HG03520 (cell line): ENCODE measurements at regions not wholly inside any gene's neighbourhood (a gene's known extent, or its start where the extent isn't known, plus 50 kb on each side); places are given as distances from the start of the nearest gene placed in this dataset.
"Not testable (repeated sequence)": the region's sequence is repeated elsewhere in the genome, so short reads cannot be mapped to it uniquely, and the experiment has no call there.

Source experiments
- ATAC-seq: cut with Tn5 transposase; IDR thresholded peaks from one replicate; pipeline ENCODE4 v1.9.1; 2021; ENCODE audit warnings: mild to moderate bottlenecking, moderate library complexity; ENCODE audit not compliant: unreplicated experiment

DNA sequence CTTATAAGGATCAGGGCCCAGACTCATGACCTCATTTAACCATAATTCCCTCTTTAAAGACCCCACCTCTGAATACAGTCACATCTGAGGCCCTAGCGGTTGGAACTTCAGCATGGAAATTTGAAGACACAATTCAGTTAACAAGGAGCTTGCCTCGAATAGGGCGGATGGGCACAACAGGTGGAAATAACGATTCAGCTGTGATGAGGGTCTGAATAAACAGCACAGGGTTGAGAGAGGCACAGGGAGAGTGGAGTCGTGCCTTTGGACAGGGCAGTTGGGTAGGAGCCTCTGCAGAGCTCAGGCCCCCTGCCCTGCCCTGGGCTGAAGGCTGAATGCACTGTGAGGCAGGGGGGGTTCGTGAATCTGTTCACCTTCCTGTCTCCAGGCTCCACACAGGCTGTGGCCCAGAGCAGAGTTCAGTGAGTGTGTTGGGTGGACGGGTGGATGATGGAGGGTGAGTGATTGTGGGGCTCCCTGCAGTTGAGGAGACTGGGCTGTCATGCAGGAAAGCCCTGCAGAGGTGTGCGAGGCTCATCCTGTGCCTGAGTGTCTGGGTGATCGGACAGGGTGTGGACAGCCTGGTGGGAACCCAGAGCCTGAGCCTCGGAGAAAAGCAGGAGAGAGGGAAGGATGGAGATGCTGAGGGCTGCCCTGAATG, 243.1 kb downstream of the FOXD2 start:
- no peak for ATAC-seq

DNA sequence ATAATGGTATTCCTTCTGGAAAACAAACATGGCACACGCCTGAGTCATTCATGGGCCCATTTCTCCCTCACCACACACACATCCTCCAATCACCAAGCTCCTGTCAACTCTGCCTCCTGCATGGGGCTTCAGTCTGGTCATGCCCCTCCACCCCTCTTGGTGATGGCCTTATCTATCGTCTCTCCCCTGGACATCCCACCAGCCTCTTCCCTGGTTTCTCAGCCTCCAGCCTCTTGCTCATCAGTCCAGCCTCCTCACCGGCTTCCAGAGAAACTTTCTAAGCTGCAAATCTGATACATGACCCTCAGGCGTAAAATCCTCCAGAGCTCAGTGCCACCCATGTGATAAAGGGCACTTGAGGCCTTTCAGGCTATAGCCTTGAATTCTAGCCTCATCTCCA, 243.9 kb downstream of the FOXD2 start:
- no peak for ATAC-seq

GRCh38 chr1:47682198-47682597, 244.4 kb downstream of the FOXD2 start:
- ATAC-seq = no peak

DNA sequence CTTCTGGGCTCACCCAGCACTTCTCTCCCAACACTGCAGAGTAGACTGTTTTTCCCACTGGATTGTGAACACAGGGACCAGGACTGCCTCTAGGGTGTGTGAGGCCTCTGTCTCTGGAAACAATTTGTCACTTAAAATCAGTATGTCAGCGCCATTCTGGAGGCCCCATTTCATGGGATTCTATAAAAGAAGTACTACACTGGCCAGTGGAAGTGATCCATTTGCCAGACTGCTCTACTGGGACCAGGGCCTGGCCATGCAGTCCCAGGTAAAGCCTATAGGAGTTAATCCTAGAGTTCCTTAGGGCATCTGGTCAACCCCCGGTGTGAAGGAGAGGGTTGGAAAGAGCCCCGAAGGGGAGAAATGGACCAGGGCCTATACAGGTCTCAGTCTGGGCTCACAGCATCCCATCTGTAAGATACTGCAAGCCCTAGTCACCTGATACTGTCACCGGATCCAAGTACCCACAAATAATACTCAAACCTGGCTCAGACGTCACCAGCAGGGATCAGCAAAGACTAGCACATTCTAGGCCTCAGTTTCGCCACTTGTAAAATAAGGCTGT, 245.0 kb downstream of the FOXD2 start:
- no peak for ATAC-seq

DNA sequence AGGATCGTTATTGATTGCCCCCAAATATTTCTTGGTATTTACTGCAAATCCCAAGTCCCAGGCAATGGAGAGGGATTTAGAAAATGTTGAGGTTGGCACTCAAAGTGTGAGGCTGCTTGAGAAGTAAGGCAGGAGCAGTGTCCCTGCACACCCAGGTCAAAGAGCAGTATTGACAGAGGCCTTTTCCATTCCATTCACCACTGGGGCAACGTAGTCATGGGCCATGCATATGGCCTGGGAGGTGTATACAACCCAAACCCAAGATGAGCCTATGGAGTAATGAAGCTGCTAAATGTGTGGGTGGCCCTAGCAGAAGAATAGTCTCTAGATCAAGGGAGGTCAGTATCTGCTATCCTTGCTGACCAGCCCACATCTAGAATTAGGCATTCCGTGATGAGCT, 245.6 kb downstream of the FOXD2 start:
- ATAC-seq = no peak

DNA sequence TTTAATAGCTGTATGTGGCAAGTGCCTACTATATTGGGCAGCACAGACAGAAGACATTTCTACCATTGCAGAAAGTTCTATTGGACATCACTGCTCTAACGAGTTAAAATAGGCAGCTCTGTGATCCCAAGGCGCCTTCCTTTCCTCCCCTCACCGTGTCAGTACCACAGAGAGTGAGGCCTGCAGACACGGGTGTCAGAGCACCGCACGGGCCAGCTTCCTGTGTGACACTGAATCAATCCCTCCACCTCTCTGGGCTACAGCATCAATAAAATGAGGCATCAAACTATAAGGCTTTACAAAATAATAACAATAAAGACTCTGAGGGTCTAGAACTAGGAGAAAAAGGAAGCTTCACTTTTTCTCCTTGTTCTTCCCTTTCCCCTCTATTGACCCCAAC, 246.7 kb downstream of the FOXD2 start:
- ATAC-seq = no peak

GRCh38 chr1:47684964-47685762, 247.3 kb downstream of the FOXD2 start:
- no peak for ATAC-seq

DNA sequence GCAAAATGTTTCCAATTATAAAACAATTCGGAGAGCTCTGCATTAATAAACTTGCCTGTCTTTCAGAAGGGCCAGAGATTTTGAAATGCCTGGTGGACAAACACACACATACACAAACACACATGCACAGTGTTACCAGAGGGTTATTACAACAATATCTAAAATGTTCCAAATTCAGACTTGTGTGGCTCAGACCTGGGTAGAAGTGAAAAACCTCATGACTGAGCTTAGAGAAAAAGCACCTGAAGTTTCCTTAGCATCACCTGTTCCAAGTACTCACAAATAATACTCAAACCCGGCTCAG, 247.9 kb downstream of the FOXD2 start:
- ATAC-seq = no peak

- ATAC-seq = no peak
These were observed 249.1 kb downstream of the FOXD2 start for GRCh38 chr1:47686731-47687630.

DNA sequence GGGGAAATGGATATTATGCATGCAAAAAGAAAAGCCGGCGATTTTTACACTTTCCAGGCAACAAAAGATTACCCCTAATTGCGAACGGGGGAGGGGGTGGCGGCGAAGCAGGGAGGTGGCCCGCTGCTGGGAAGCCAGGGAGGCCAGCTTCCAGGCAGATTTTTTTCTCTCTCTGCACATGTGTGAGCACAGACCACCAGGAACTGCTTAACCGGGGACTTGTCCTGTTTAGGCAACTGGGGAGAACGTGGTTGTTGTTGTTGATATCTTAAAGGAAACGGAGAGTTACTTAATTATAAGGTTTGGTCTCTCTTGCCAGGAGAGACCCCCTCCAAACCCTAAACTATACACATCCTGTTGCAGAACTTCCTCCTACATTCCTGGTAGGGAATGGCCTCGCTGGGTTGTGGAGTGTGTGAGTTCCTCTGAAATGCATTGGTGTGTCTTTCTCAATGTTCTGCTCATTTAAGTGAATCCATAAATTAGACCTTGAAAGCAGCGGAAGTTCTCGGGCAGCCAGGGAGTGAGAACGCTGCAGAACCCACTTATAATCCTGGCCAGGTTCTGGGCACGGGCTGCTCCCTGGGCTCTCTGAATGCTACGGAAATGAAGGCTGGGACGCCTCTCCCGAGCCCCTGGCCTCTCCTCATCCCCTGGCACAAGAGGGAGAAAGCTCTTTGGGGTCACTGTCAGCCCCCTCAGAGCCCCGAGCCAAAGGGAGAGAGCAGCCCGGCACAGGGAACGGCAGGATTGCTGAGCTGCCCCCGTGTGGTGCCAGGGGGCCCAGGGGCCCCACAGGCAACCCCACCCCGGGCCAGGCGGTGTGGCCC, 250.0 kb downstream of the FOXD2 start:
- no peak for ATAC-seq

GRCh38 chr1:47688461-47689296, 250.8 kb downstream of the FOXD2 start:
- ATAC-seq = no peak

DNA sequence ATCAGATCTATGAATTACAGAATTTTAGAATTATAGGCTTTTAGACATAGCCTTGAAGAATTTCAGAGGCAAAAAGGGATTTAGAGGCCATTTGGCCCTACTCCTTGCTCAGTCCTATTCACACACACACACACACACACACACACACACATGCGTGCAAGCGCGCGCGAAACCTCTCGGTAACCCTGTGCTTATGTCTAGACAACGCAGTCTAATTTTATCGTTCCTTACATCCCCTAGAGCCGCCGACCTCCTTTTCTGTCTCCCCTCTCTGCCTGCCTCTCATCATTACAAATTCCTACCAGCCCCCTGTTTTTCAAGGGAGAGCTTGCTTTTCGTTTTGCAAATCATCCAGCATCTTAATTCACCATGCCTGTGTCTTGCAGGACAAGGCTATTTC, 252.1 kb downstream of the FOXD2 start:
- ATAC-seq = no peak

DNA sequence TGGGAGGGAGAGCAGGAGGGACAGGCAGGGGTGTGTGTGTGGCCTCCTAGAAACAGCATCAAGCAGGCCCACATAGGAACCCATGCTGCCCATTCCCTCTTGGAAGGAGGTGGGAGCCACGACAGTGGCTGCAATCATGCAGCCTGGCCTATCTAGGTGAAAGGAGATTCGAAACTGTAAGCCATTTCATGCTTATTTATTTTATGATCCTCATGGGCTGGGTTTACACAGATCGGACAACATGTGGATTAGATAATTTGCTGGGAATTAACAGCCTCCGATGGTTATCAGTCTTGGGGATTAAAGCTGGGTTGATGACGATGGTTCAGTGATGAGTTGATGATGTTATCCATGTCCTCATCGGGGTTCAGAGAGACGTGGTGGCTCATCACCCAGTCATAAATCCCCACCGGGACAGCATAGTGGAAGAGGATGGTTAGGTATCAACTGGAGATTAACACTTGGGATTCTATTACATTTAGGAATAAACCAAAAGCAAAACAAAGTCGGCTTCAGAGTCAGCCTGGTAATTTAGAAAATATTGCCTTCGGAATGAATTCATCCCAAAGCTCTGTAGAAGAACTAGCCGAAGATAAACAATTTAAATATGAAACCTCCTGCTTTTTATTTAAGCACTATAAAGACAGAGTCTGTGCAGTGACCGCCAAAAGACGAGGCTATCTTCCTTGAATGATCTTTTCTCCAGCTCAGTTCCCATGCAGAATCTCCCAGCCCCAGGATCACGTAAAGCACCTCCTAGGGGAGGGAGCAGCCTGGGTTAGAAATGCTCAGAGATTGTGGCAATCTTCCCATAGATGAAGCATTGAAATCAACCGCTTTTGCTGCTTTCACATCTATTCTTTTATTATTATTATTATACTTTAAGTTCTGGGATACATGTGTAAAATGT, 252.8 kb downstream of the FOXD2 start:
- no peak for ATAC-seq

DNA sequence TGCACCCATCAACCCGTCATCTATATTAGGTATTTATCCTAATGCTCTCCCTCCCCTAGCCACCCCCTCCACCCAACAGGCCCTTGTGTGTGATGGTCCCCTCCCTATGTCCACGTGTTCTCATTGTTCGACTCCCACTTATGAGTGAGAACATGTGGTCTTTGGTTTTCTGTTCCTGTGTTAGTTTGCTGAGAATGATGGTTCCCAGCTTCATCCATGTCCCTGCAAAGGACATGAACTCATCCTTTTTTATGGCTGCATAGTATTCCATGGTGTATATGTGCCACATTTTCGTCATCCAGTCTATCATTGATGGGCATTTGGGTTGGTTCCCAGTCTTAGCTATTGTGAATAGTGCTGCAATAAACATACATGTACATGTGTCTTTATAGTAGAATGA, 253.4 kb downstream of the FOXD2 start:
- not testable (repeated sequence) for ATAC-seq

DNA sequence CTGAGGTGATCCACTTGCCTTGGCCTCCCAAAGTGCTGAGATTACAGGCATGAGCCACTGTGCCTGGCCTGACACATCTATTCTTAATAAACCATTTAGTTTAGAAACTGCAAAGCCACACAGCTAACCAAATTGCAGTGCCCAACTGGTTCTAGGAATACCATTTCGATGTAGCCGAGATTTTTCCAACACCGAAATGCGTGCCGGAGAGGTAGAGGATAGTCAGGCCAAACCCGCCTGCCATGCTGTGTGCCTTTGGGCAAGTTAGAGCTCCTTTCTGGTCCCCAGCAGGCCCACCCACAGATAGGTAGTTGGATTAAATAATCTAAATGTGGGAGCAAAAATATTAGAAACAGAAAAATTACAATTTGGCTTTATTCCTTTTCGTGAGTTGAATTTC, 254.4 kb downstream of the FOXD2 start:
- ATAC-seq = no peak

GRCh38 chr1:47693115-47693514, 255.3 kb downstream of the FOXD2 start:
- no peak for ATAC-seq

DNA sequence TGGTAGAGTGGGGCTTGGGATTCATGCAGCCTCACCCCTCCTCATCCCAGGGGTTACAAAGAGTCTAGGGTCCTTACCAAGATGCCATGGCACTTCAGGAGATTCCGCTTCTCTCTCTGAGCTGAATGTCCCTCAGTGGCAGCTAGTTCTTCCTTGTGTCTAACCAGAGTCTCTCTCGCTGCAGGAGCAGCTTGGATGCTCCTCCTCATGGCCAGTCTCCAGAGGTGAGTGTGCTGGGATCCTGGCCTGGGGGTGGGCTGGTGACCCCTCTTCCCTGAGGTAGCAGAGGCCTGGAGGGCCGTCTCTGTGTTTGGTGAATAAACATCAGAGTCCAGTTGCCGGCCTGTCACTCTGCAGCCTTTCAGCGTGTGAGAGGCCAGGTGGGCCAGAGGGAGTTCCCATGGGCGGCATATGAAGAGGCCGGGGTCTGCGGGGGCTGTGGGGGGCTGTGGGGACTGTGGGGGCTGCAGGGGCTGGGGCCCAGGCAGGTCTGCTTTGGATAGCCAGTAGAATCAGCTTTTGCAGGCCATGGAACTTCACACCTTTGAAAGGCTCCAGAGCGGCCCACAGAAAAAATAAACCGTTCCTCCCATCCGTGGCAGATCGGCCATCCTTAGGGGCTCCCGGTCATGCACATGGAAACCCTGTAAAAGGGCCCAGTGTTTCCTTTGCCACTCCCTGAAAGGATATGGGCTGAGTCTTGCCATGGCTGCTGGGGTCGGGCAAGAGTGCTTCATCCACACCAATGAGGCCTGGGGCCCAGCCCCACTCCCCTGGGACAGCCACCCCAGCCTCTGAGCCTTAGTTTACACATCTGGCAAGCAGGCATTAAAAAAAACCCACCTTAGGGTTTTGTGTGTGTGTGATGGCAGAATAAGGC, 256.4 kb downstream of the FOXD2 start:
- ATAC-seq = no peak

DNA sequence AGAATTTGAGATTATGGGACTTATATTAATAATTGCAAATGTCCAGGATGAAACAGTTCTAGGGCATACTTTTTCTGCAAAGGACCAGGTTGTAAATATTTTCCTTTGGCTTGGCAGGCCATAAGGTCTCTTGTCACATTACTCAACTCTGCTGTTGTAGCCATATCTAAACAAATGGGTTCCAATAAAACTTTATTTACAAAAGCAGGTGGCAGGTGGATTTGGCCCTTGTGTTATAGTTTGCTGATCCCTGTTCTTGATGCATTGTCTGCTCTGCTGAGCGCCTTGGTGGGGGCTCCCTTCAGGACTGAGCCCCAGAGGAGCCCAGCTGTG, 258.5 kb downstream of the FOXD2 start:
- ATAC-seq = no peak
